Kidney (tissue), 13 donors: ENCODE measurements at regions not wholly inside any gene's neighbourhood (a gene's known extent, or its start where the extent isn't known, plus 50 kb on each side); places are given as distances from the start of the nearest gene placed in this dataset.
A peak's percentile ranks its signal among the peaks of the same experiment; 100 is the strongest.

Experiments
- DNase-seq, 5 donors: peaks; one replicate each; pipeline ENCODE4 v3.0.0-alpha.2; 2013 to 2020
- FAIRE-seq: peaks from 2 replicates; lab custom pipeline; 2012; peaks lifted over from hg19 to GRCh38; lab: Jason Lieb, UNC
- H3K27ac ChIP-seq, 2 donors: one replicate each; pipeline ENCODE4 v1.7.0; 2013; ENCODE audit warnings: low read depth in 2 of 2, low read length in 2 of 2, inconsistent platforms in 1 of 2
- H3K27me3 ChIP-seq: one replicate; pipeline ENCODE4 v1.7.1; 2013; ENCODE audit warnings: low read length, inconsistent platforms; ENCODE audit not compliant: control insufficient read depth, insufficient read depth
- H3K36me3 ChIP-seq, 3 donors: one replicate each; pipeline versions ENCODE4 v1.7.0 to v1.7.1; 2013; ENCODE audit warnings: low read length in 3 of 3, control low read depth in 1 of 3, inconsistent platforms in 1 of 3; ENCODE audit not compliant: insufficient read depth in 3 of 3, control insufficient read depth in 2 of 3
- H3K4me1 ChIP-seq, 3 donors: one replicate each; pipeline versions ENCODE4 v1.7.0 to v1.7.1; 2013; ENCODE audit warnings: low read length in 3 of 3, inconsistent platforms in 1 of 3, low read depth in 1 of 3; ENCODE audit not compliant: control insufficient read depth in 2 of 3, insufficient read depth in 2 of 3
- H3K4me3 ChIP-seq, 3 donors: one replicate each; pipeline versions ENCODE4 v1.7.0 to v1.8.1; 2013; ENCODE audit warnings: low read length in 3 of 3, control low read depth in 1 of 3, inconsistent platforms in 1 of 3
- H3K9ac ChIP-seq, 3 donors: one replicate each; pipeline versions ENCODE4 v1.7.0 to v1.7.1; 2013; ENCODE audit warnings: low read length in 3 of 3, control low read depth in 1 of 3, inconsistent platforms in 1 of 3
- H3K9me3 ChIP-seq, 3 donors: one replicate each; pipeline versions ENCODE4 v1.7.0 to v1.7.1; 2013; ENCODE audit warnings: low read length in 3 of 3, control low read depth in 1 of 3, inconsistent platforms in 1 of 3; ENCODE audit not compliant: control insufficient read depth in 2 of 3, insufficient read depth in 1 of 3
- CTCF ChIP-seq: IDR thresholded peaks from 3 replicates; pipeline ENCODE4 v1.5.1; 2012; ENCODE audit warnings: mild to moderate bottlenecking, moderate library complexity, borderline replicate concordance; ENCODE audit not compliant: insufficient read depth; ENCODE audit errors: extremely low read depth
- intact Hi-C: fragments of 100-400 bp; cut with DNase I; formaldehyde crosslinking; loops from one replicate; pipeline ENCODE4 v1.11.1; 2022
- donor health status: control.
- donor health status: control.
- donor health status: control.
- donor health status: control.
- donor health status: control.
- donor health status: DM: yes; HTN: yes; CAD: no.
- donor health status: Normal renal cell carcinoma (clear cell type).

GRCh38 chr6:169895000-169895759, 143.8 kb downstream of the ERMARD start:
- TF ChIP-seq CTCF: no peak
- Histone ChIP-seq H3K36me3 (no peaks in the 10 kb centered on the region), H3K9ac (no peak overlapping the region), H3K4me1 (no peaks in the 10 kb centered on the region), H3K27ac (no peak overlapping the region), H3K9me3 (no peaks in the 10 kb centered on the region), H3K27me3 (no peaks in the 10 kb centered on the region), H3K4me3 (no peak overlapping the region)
- DNase-seq (peak in 1 of 5 donors; percentile 1), FAIRE-seq (no peak)
- intact Hi-C loops: no loop called here

- TF ChIP-seq CTCF: no peak
- Histone ChIP-seq H3K27me3 (no peaks in the 10 kb centered on the region), H3K27ac (no peak overlapping the region), H3K36me3 (no peaks in the 10 kb centered on the region), H3K4me1 (no peaks in the 10 kb centered on the region), H3K4me3 (no peak overlapping the region), H3K9me3 (no peaks in the 10 kb centered on the region), H3K9ac (no peak overlapping the region)
- FAIRE-seq (no peak), DNase-seq (peak in 1 of 5 donors; percentile 1)
- intact Hi-C loops: no loop called here
These were observed 143.0 kb downstream of the ERMARD start for GRCh38 chr6:169894377-169894960.

- TF ChIP-seq CTCF: no peak
- Histone ChIP-seq H3K27me3 (no peaks in the 10 kb centered on the region), H3K27ac (no peak overlapping the region), H3K9me3 (no peaks in the 10 kb centered on the region), H3K4me3 (no peak overlapping the region), H3K36me3 (no peaks in the 10 kb centered on the region), H3K4me1 (no peaks in the 10 kb centered on the region), H3K9ac (no peak overlapping the region)
- intact Hi-C loops: no loop called here
- no peak for FAIRE-seq
- DNase-seq: peak in 1 of 5 donors; percentile 1
These were observed 142.2 kb downstream of the ERMARD start for GRCh38 chr6:169893624-169894023.
